OCI-LY7 (cell line): ENCODE measurements at regions not wholly inside any gene's neighbourhood (a gene's known extent, or its start where the extent isn't known, plus 50 kb on each side); places are given as distances from the start of the nearest gene placed in this dataset.

Source experiments
- BruUV-seq: library from RNA; stranded (reverse); fragments of 400-500 nt; replicated peaks from 2 replicates; lab custom pipeline; 2021; lab: Mats Ljungman, UMichigan
- CTCF ChIA-PET: fragments of 300-600 bp; sonication (Branson Sonifier 250); formaldehyde crosslinking; loops from one replicate; lab custom pipeline; 2022; ENCODE audit warnings: antibody characterized with exemption; ENCODE audit not compliant: unreplicated experiment; lab: Charles Lee
- POLR2A ChIA-PET: fragments of 300-600 bp; sonication (Branson Sonifier 250); formaldehyde crosslinking; loops from one replicate; lab custom pipeline; 2022; ENCODE audit warnings: antibody characterized with exemption; lab: Charles Lee
- DNase-seq: peaks from one replicate; pipeline ENCODE4 v3.0.0-alpha.2; 2015; ENCODE audit warnings: low spot score
- H2AFZ ChIP-seq: fragments of 200-600 bp; sonication (generic), shearing (Covaris generic); 2 replicates; pipeline ENCODE4 v1.6.1; 2014; ENCODE audit warnings: mild to moderate bottlenecking, antibody characterized with exemption, low read length, moderate library complexity
- H3K27ac ChIP-seq: fragments of 200-600 bp; sonication (generic); 2 replicates; pipeline ENCODE4 v1.5.1; 2014; ENCODE audit warnings: mixed run types, low read depth, mild to moderate bottlenecking, moderate library complexity, low read length, inconsistent platforms; ENCODE audit not compliant: poor library complexity, severe bottlenecking
- H3K36me3 ChIP-seq: fragments of 200-600 bp; sonication (generic); 2 replicates; pipeline ENCODE4 v1.6.1; 2014; ENCODE audit warnings: mild to moderate bottlenecking, antibody characterized with exemption, low read length, moderate library complexity, mixed read lengths; ENCODE audit not compliant: insufficient read depth
- H3K4me1 ChIP-seq: fragments of 200-600 bp; sonication (generic); 2 replicates; pipeline ENCODE4 v1.5.1; 2014; ENCODE audit warnings: mild to moderate bottlenecking, low read length; ENCODE audit not compliant: insufficient read depth, poor library complexity, severe bottlenecking
- H3K4me2 ChIP-seq: fragments of 200-600 bp; sonication (generic); 2 replicates; pipeline ENCODE4 v1.6.1; 2014; ENCODE audit warnings: mild to moderate bottlenecking, low read length
- H3K4me3 ChIP-seq: fragments of 200-600 bp; sonication (generic); 2 replicates; pipeline ENCODE4 v1.5.1; 2014; ENCODE audit warnings: mild to moderate bottlenecking, low read depth, low read length; ENCODE audit not compliant: poor library complexity, severe bottlenecking
- H3K79me2 ChIP-seq: fragments of 200-600 bp; sonication (generic); 2 replicates; pipeline ENCODE4 v1.6.1; 2016; ENCODE audit warnings: low read depth, mild to moderate bottlenecking, low read length, moderate library complexity, mixed read lengths; ENCODE audit not compliant: insufficient read depth
- H3K9me2 ChIP-seq: fragments of 200-600 bp; sonication (generic); 2 replicates; pipeline ENCODE4 v1.6.1; 2016; ENCODE audit warnings: mild to moderate bottlenecking, low read length, mixed read lengths; ENCODE audit not compliant: insufficient read depth
- H3K9me3 ChIP-seq: fragments of 200-600 bp; sonication (generic); 2 replicates; pipeline ENCODE4 v1.6.1; 2014; ENCODE audit warnings: mild to moderate bottlenecking, mixed run types, low read length, mixed read lengths
- H4K20me1 ChIP-seq: fragments of 200-600 bp; sonication (generic); 2 replicates; pipeline ENCODE4 v1.6.1; 2014; ENCODE audit warnings: mild to moderate bottlenecking, antibody characterized with exemption, low read length, moderate library complexity, mixed read lengths; ENCODE audit not compliant: insufficient read depth
- EZH2phosphoT487 ChIP-seq: fragments of 200-600 bp; sonication (generic); IDR thresholded peaks from 2 replicates; pipeline ENCODE4 v1.6.1; 2018; ENCODE audit warnings: low read depth, borderline replicate concordance, mild to moderate bottlenecking, mixed run types, antibody characterized with exemption, low read length, moderate library complexity, mixed read lengths
- intact Hi-C: fragments of 100-400 bp; cut with micrococcal nuclease; formaldehyde crosslinking; loops from one replicate; pipeline ENCODE4 v1.10.0; 2022; ENCODE audit not compliant: unreplicated experiment
- TF ChIP-seq, protein P1 (sequence below): fragments of 200-600 bp; sonication (generic); conservative IDR thresholded peaks from 2 replicates; pipeline ENCODE4 v1.5.1; 2014; ENCODE audit warnings: mild to moderate bottlenecking, antibody characterized with exemption, low read length, moderate library complexity, mixed read lengths

DNA sequence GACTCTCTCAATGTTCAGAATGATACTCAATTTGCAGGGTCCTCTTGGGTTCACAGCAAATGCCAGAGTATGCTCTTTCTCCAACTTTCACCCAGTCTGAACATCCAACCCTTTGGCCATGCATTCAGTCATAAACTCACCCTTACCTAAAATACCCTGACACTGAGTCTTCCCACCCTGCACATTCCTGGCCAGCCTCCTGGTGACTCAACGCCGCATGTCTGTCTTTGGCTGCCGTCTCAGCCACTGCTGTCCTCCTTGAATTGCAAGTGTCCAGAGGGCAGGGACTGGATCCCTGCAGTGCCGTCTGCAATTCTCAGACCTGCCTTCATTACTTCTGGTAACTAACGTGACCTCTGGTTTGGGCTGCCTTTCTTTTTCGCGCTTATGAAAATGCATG lies 593.4 kb downstream of the QKI start:
- Histone ChIP-seq H3K4me3 (no peak overlapping the region), H3K79me2 (no peaks in the 10 kb centered on the region), H3K36me3 (no peaks in the 10 kb centered on the region), H3K9me2 (no peaks in the 10 kb centered on the region), H2AFZ (no peak overlapping the region), H4K20me1 (no peaks in the 10 kb centered on the region), H3K9me3 (no peaks in the 10 kb centered on the region), H3K4me2 (no peak overlapping the region), H3K27ac (no peak overlapping the region), H3K4me1 (no peaks in the 10 kb centered on the region)
- intact Hi-C loops: no loop called here
- CTCF ChIA-PET: no interaction called here
- TF ChIP-seq, protein P1, sequence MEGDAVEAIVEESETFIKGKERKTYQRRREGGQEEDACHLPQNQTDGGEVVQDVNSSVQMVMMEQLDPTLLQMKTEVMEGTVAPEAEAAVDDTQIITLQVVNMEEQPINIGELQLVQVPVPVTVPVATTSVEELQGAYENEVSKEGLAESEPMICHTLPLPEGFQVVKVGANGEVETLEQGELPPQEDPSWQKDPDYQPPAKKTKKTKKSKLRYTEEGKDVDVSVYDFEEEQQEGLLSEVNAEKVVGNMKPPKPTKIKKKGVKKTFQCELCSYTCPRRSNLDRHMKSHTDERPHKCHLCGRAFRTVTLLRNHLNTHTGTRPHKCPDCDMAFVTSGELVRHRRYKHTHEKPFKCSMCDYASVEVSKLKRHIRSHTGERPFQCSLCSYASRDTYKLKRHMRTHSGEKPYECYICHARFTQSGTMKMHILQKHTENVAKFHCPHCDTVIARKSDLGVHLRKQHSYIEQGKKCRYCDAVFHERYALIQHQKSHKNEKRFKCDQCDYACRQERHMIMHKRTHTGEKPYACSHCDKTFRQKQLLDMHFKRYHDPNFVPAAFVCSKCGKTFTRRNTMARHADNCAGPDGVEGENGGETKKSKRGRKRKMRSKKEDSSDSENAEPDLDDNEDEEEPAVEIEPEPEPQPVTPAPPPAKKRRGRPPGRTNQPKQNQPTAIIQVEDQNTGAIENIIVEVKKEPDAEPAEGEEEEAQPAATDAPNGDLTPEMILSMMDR: no peak
- no peak for TF ChIP-seq EZH2phosphoT487
- no TSS peak for BruUV-seq
- POLR2A ChIA-PET: no interaction called here
- DNase-seq: no peak

DNA sequence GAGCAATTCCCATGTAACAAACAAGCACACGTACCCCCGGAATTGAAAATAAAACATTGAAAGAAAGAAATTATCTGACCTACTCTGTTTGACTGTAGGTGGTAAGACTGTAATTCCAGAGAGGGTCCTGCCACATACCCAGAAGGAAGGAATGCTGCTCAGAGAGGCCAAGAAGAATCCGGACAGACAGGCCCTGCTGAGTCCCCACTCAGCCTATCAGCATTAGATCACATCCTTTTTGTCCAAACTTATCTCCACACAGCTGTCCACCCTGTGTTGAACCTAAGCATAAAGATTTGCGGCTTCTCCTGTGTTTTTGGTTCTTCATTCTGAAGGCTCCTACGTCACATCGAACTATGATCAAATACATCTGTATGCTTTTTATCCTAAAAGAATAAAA lies 591.9 kb downstream of the QKI start:
- DNase-seq: no peak
- no peaks in the 10 kb centered on the region for H3K9me2 ChIP-seq
- no peak overlapping the region for H2AFZ ChIP-seq
- H3K79me2 ChIP-seq: no peaks in the 10 kb centered on the region
- H3K4me3 ChIP-seq: no peak overlapping the region
- no peaks in the 10 kb centered on the region for H4K20me1 ChIP-seq
- TF ChIP-seq, protein P1: no peak
- no peak for TF ChIP-seq EZH2phosphoT487
- intact Hi-C loops: no loop called here
- no peak overlapping the region for H3K27ac ChIP-seq
- no TSS peak for BruUV-seq
- H3K4me2 ChIP-seq: no peak overlapping the region
- no peaks in the 10 kb centered on the region for H3K9me3 ChIP-seq
- no peaks in the 10 kb centered on the region for H3K36me3 ChIP-seq
- POLR2A ChIA-PET: no interaction called here
- CTCF ChIA-PET: no interaction called here
- no peaks in the 10 kb centered on the region for H3K4me1 ChIP-seq

DNA sequence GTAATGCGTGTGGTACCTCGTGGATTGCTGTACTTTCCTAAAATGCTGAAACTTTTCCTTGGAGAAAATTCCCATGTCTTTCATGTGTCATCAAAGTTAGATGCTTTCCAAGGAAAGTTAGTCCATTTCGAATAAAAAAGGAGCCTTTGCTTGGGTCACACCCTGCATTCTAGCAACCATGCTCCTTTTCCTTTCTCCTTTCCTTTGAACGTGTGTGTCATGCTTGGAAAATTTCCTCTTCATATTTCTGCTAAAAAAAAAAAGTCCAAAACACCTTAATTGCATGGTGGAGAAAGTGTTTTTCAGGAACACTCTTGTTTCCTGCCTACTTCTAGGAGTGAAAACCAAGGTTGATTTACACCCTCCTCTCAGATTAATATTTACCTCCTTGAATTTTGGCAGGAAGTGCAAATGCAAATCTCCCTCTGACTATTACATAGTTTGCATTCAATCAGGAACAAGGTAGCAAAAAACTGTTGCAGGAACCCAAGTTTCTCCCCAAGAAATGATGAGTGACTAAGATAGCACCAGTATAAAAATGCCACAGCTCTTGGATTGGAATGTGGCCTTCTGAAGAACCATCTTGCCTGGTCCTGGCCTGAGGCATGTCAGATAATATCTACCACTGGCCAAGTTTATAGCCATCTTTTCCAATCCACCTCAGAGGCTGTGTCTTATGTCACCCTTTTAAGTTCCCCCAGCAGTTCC lies 590.6 kb downstream of the QKI start:
- BruUV-seq: no TSS peak
- Histone ChIP-seq H2AFZ (no peak overlapping the region), H3K4me2 (no peak overlapping the region), H3K79me2 (no peaks in the 10 kb centered on the region), H3K4me1 (no peaks in the 10 kb centered on the region), H3K9me2 (no peaks in the 10 kb centered on the region), H3K4me3 (no peak overlapping the region), H4K20me1 (no peaks in the 10 kb centered on the region), H3K27ac (no peak overlapping the region), H3K9me3 (no peaks in the 10 kb centered on the region), H3K36me3 (no peaks in the 10 kb centered on the region)
- ChIA-PET POLR2A (no interaction called here), CTCF (no interaction called here)
- intact Hi-C loops: no loop called here
- TF ChIP-seq EZH2phosphoT487: no peak
- TF ChIP-seq, protein P1: no peak
- no peak for DNase-seq
